K562 (cell line): ENCODE measurements at regions not wholly inside any gene's neighbourhood (a gene's known extent, or its start where the extent isn't known, plus 50 kb on each side); places are given as distances from the start of the nearest gene placed in this dataset.
A peak's percentile ranks its signal among the peaks of the same experiment; 100 is the strongest.

Source experiments
- CBFA2T3 ChIP-seq: fragments of 450-650 bp; IDR thresholded peaks from 2 replicates; pipeline ENCODE4 v1.6.1; 2017
- CCAR2 ChIP-seq: fragments of 200-400 bp; formaldehyde crosslinking; IDR thresholded peaks from 2 replicates; pipeline ENCODE4 v1.6.1; 2017; ENCODE audit warnings: mild to moderate bottlenecking, low read depth, low read length
- DMBX1 ChIP-seq: fragments of 250-450 bp; sonication (Bioruptor Pico); IDR thresholded peaks from 2 replicates; pipeline ENCODE4 v1.8.0; 2022; ENCODE audit warnings: inconsistent platforms, mild to moderate bottlenecking, moderate library complexity, borderline replicate concordance
- DPF2 ChIP-seq: fragments of 450-650 bp; IDR thresholded peaks from 2 replicates; pipeline ENCODE4 v1.6.1; 2016
- ETV5 ChIP-seq: sonication (generic); formaldehyde crosslinking; IDR thresholded peaks from 2 replicates; pipeline ENCODE4 v1.4.0; 2020; ENCODE audit warnings: low read depth, mild to moderate bottlenecking, missing genetic modification reagents
- NCOA1 ChIP-seq: fragments of 450-650 bp; IDR thresholded peaks from 2 replicates; pipeline ENCODE4 v1.6.1; 2016; ENCODE audit warnings: low read depth
- PKNOX1 ChIP-seq: fragments of 450-650 bp; IDR thresholded peaks from 2 replicates; pipeline ENCODE4 v1.6.1; 2016
- REST ChIP-seq, 2 experiments: fragments of 450-650 bp; formaldehyde crosslinking in 1 of 2; IDR thresholded peaks; 2 replicates each; pipeline versions ENCODE4 v1.4.0 to v1.6.1; 2014 to 2020; ENCODE audit warnings: mild to moderate bottlenecking in 2 of 2, borderline replicate concordance in 1 of 2, low read depth in 1 of 2
- SMARCC2 ChIP-seq: fragments of 450-650 bp; IDR thresholded peaks from 2 replicates; pipeline ENCODE4 v1.6.1; 2017; ENCODE audit warnings: antibody characterized with exemption, moderate library complexity, mild to moderate bottlenecking, low read depth
- ZBTB8A ChIP-seq: fragments of 450-650 bp; IDR thresholded peaks from 2 replicates; pipeline ENCODE4 v1.6.1; 2018; ENCODE audit warnings: mild to moderate bottlenecking, moderate library complexity; ENCODE audit not compliant: partially characterized antibody
- TF ChIP-seq, protein P1 (sequence below), 3 experiments: fragments of 200-800 bp in 1 of 3; fragments of 250-450 bp in 1 of 3; fragments of 450-650 bp in 1 of 3; sonication (Bioruptor Pico) in 1 of 3; sonication (Bioruptor generic) in 1 of 3; formaldehyde crosslinking in 1 of 3; IDR thresholded peaks; 2 replicates each; pipeline versions ENCODE4 v1.6.1 to v1.8.0; 2016 to 2022; ENCODE audit warnings: mild to moderate bottlenecking in 2 of 3, missing genetic modification characterization in 2 of 3, missing compliant biosample characterization in 1 of 3, moderate library complexity in 1 of 3

DNA sequence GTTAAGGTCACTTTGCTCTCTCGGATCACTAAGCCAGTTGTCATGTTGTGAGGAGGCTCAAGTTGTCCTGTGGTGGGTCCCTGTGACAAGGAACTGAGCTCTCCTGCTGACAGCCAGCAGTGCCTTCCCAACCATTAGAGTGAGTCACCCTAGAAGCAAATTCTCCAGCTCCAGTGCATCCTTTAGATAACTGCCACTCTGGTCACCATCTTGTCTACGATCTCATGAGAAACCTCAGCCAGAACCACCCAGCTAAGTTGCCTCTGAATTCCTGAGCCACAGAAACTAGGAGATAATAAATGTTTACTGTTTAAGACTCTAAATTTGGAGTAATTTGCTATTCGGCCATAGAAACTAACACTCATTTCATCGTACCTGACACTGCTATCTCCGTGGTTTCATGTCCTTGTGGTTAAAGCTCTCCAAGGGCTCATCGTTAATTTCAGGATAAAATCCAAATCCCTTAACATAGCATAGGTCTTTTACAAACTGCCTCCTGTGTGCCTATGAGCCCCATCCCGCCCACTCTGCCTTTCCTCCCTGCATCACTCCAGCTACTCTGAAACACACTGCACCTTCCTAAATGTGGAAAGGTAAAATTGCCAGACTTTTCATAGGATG, 56.5 kb upstream of the WIPF3 start (continued):
- TF ChIP-seq REST (IDR thresholded peaks at IDR 0.05; ENCODE audit: borderline replicate concordance) (peak; percentile 27; the same call in 1 of the 2 replicates), REST (CRISPR knock-in tag; IDR thresholded peaks at IDR 0.05; ENCODE audit: low read depth) (no peak), NCOA1 (peak; percentile 41; the same call in 1 of the 2 replicates), ZBTB8A (no peak), DPF2 (peak; percentile 89), CCAR2 (no peak), CBFA2T3 (peak; percentile 89), PKNOX1 (peak; percentile 76), DMBX1 (CRISPR knock-in tag) (peak; percentile 27; the same call in 1 of the 2 replicates), SMARCC2 (peak; percentile 30; the same call in 1 of the 2 replicates), ETV5 (CRISPR knock-in tag) (0 out of 2 replicates have a peak, but pooled peaks have one; percentile 49)
- TF ChIP-seq, protein P1, sequence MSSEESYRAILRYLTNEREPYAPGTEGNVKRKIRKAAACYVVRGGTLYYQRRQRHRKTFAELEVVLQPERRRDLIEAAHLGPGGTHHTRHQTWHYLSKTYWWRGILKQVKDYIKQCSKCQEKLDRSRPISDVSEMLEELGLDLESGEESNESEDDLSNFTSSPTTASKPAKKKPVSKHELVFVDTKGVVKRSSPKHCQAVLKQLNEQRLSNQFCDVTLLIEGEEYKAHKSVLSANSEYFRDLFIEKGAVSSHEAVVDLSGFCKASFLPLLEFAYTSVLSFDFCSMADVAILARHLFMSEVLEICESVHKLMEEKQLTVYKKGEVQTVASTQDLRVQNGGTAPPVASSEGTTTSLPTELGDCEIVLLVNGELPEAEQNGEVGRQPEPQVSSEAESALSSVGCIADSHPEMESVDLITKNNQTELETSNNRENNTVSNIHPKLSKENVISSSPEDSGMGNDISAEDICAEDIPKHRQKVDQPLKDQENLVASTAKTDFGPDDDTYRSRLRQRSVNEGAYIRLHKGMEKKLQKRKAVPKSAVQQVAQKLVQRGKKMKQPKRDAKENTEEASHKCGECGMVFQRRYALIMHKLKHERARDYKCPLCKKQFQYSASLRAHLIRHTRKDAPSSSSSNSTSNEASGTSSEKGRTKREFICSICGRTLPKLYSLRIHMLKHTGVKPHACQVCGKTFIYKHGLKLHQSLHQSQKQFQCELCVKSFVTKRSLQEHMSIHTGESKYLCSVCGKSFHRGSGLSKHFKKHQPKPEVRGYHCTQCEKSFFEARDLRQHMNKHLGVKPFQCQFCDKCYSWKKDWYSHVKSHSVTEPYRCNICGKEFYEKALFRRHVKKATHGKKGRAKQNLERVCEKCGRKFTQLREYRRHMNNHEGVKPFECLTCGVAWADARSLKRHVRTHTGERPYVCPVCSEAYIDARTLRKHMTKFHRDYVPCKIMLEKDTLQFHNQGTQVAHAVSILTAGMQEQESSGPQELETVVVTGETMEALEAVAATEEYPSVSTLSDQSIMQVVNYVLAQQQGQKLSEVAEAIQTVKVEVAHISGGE (CRISPR knock-in tag; IDR thresholded peaks at IDR 0.05) = 0 out of 6 replicates have a peak, but pooled peaks of 1 of the 3 experiments have one; percentile 31
